ENCODE measurements at regions not wholly inside any gene's neighbourhood (a gene's known extent, or its start where the extent isn't known, plus 50 kb on each side); places are given as distances from the start of the nearest gene placed in this dataset.

- TF ChIP-seq REST (IDR thresholded peaks at IDR 0.05), result no peak
- no peak for TF ChIP-seq ZBTB33 (IDR thresholded peaks at IDR 0.05)
- TF ChIP-seq MAX (IDR thresholded peaks at IDR 0.05), result no peak
- no peak for TF ChIP-seq YY1 (IDR thresholded peaks at IDR 0.05)
- TF ChIP-seq HNF4G (IDR thresholded peaks at IDR 0.05), result no peak
- TF ChIP-seq FOXA1 (IDR thresholded peaks at IDR 0.05), result no peak
- no peak for TF ChIP-seq EGR1 (IDR thresholded peaks at IDR 0.05; ENCODE audit: low read depth in 2 of 2)
- TF ChIP-seq TAF1 (conservative IDR thresholded peaks at IDR 0.05), result no peak
- no peak for TF ChIP-seq CTCF (IDR thresholded peaks at IDR 0.05; ENCODE audit: low read depth, low read length, missing input control)
- TF ChIP-seq GABPA (IDR thresholded peaks at IDR 0.05 in 1 of 2, conservative IDR thresholded peaks at IDR 0.05 in 1 of 2), result no peak
- no peak for TF ChIP-seq JUND (IDR thresholded peaks at IDR 0.05)
- TF ChIP-seq RXRA (IDR thresholded peaks at IDR 0.05), result no peak
- no peak for TF ChIP-seq SP1 (IDR thresholded peaks at IDR 0.05)
- no peak for TF ChIP-seq ATF3 (IDR thresholded peaks at IDR 0.05)
- no peak for TF ChIP-seq HNF4A (conservative IDR thresholded peaks at IDR 0.05)
- no peak for TF ChIP-seq FOXA2 (IDR thresholded peaks at IDR 0.05)
- no peak for TF ChIP-seq NR2F2 (IDR thresholded peaks at IDR 0.05)
- no peak for TF ChIP-seq RAD21 (IDR thresholded peaks at IDR 0.05)
- no peaks in the 10 kb centered on the region for H3K9me3 ChIP-seq (ENCODE audit: control insufficient read depth in 4 of 4, low read length in 3 of 4)
- WGBS, result 51% methylated on average over 2 of the region's 2 CpGs
Measured at GRCh38 chr13:64429691-64430090, 2800.4 kb downstream of the PCDH9 start.

More at GRCh38 chr13:64429691-64430090, 2800.4 kb downstream of the PCDH9 start:
- Histone ChIP-seq H3K4me1 (ENCODE audit: control insufficient read depth in 4 of 4, insufficient read depth in 4 of 4, low read length in 3 of 4) (no peaks in the 10 kb centered on the region), H3K27me3 (ENCODE audit: control insufficient read depth in 4 of 4, insufficient read depth in 4 of 4, low read length in 3 of 4) (no peaks in the 10 kb centered on the region), H3K36me3 (ENCODE audit: control insufficient read depth in 4 of 4, insufficient read depth in 3 of 4, low read depth in 1 of 4, low read length in 3 of 4) (no peaks in the 10 kb centered on the region), H3K4me3 (ENCODE audit: low read depth in 1 of 3, low read length in 3 of 3) (no peak overlapping the region), H3K27ac (ENCODE audit: low read depth in 1 of 2, low read length in 2 of 2) (no peak overlapping the region), H3K9ac (ENCODE audit: low read depth in 1 of 2, low read length in 2 of 2) (no peak overlapping the region)
- no peak for DNase-seq (ENCODE audit: low spot score)

All from liver (tissue), 8 donors.